K562 (cell line): ENCODE measurements at regions not wholly inside any gene's neighbourhood (a gene's known extent, or its start where the extent isn't known, plus 50 kb on each side); places are given as distances from the start of the nearest gene placed in this dataset.

Source experiments
- ARID3A ChIP-seq: IDR thresholded peaks from 2 replicates; pipeline ENCODE4 v1.6.1; 2012; ENCODE audit warnings: low read depth, low read length, improper control_type of control experiment, borderline replicate concordance
- ARNT ChIP-seq, 2 experiments: fragments of 450-650 bp; IDR thresholded peaks; 2 replicates each; pipeline ENCODE4 v1.6.1; 2016; ENCODE audit warnings: mild to moderate bottlenecking in 1 of 2
- E2F4 ChIP-seq: sonication (generic); formaldehyde crosslinking; IDR thresholded peaks from 2 replicates; pipeline ENCODE4 v1.8.0; 2022; ENCODE audit warnings: mild to moderate bottlenecking, low read depth, missing genetic modification reagents
- E2F5 ChIP-seq: sonication (generic); formaldehyde crosslinking; IDR thresholded peaks from 2 replicates; pipeline ENCODE4 v1.8.0; 2022; ENCODE audit warnings: mild to moderate bottlenecking, missing genetic modification reagents
- EGR1 ChIP-seq: fragments of 450-650 bp; conservative IDR thresholded peaks from 2 replicates; pipeline ENCODE4 v1.6.1; 2017; ENCODE audit warnings: mild to moderate bottlenecking
- MXD1 ChIP-seq: fragments of 250-450 bp; sonication (Bioruptor Pico); IDR thresholded peaks from 2 replicates; pipeline ENCODE4 v1.8.0; 2021; ENCODE audit warnings: borderline replicate concordance, mild to moderate bottlenecking, moderate library complexity; ENCODE audit not compliant: poor library complexity, severe bottlenecking
- NR3C1 ChIP-seq: sonication (generic); formaldehyde crosslinking; IDR thresholded peaks from 2 replicates; pipeline ENCODE4 v1.8.1; 2022; ENCODE audit warnings: missing genetic modification reagents
- PHB2 ChIP-seq: fragments of 450-650 bp; IDR thresholded peaks from 2 replicates; pipeline ENCODE4 v1.6.1; 2017; ENCODE audit warnings: low read depth
- PKNOX1 ChIP-seq: fragments of 450-650 bp; IDR thresholded peaks from 2 replicates; pipeline ENCODE4 v1.6.1; 2016
- SMAD2 ChIP-seq: fragments of 150-350 bp; IDR thresholded peaks from 2 replicates; pipeline ENCODE4 v1.6.1; 2014; ENCODE audit warnings: low read depth, mild to moderate bottlenecking, low read length
- TAF15 ChIP-seq: fragments of 200-400 bp; formaldehyde crosslinking; IDR thresholded peaks from 2 replicates; pipeline ENCODE4 v1.6.1; 2017; ENCODE audit warnings: mild to moderate bottlenecking, low read depth, low read length, moderate library complexity
- ZBTB9 ChIP-seq: fragments of 450-650 bp; formaldehyde crosslinking; IDR thresholded peaks from 2 replicates; pipeline ENCODE4 v1.4.0; 2020; ENCODE audit warnings: mild to moderate bottlenecking, moderate library complexity
- ZNF592 ChIP-seq: fragments of 450-650 bp; IDR thresholded peaks from 2 replicates; pipeline ENCODE4 v1.6.1; 2017; ENCODE audit warnings: antibody characterized with exemption, mild to moderate bottlenecking

- TF ChIP-seq E2F5 (CRISPR knock-in tag) (no peak), SMAD2 (no peak), ARNT (IDR thresholded peaks at IDR 0.05) (peak in 1 of 2 experiments; percentile 30; a peak in 2 of 4 replicates), TAF15 (no peak), PHB2 (no peak), E2F4 (peak; percentile 52; the same call in 1 of the 2 replicates), NR3C1 (CRISPR knock-in tag) (no peak), ARID3A (0 out of 2 replicates have a peak, but pooled peaks have one; percentile 39), EGR1 (peak; percentile 78), ZBTB9 (CRISPR knock-in tag) (peak; percentile 63; the same call in 1 of the 2 replicates), PKNOX1 (peak; percentile 48; the same call in 1 of the 2 replicates), ZNF592 (peak; percentile 92), MXD1 (no peak)
Measured at GRCh38 chr5:91280362-91281269, 102.5 kb downstream of the ARRDC3 start (continued).
